AG04449 (cell line): ENCODE measurements at regions not wholly inside any gene's neighbourhood (a gene's known extent, or its start where the extent isn't known, plus 50 kb on each side); places are given as distances from the start of the nearest gene placed in this dataset.
A peak's percentile ranks its signal among the peaks of the same experiment; 100 is the strongest.

ENCODE experiments used
- CTCF ChIA-PET: fragments of 350-600 bp; formaldehyde crosslinking; extraction: SDS; loops from one replicate; lab custom pipeline; 2021; ENCODE audit warnings: antibody characterized with exemption; lab: Yijun Ruan, JAX
- POLR2A ChIA-PET: fragments of 400-600, 350-600 bp; formaldehyde crosslinking; extraction: SDS; loops from one replicate; lab custom pipeline; 2020; ENCODE audit warnings: antibody characterized with exemption, inconsistent platforms; lab: Yijun Ruan, JAX
- DNase-seq: peaks from one replicate; pipeline ENCODE4 v3.0.0-alpha.2; 2010; ENCODE audit warnings: low read depth, low spot score
- H3K4me3 ChIP-seq: 2 replicates; pipeline ENCODE4 v1.5.1; 2011; ENCODE audit warnings: low read depth, mild to moderate bottlenecking, control low read depth, low read length
- TF ChIP-seq, protein P1 (sequence below): IDR thresholded peaks from one replicate; pipeline ENCODE4 v1.5.1; 2011; ENCODE audit warnings: mild to moderate bottlenecking, moderate library complexity, low read length, control low read depth, inconsistent platforms; ENCODE audit not compliant: insufficient read depth; ENCODE audit errors: missing control alignments

DNA sequence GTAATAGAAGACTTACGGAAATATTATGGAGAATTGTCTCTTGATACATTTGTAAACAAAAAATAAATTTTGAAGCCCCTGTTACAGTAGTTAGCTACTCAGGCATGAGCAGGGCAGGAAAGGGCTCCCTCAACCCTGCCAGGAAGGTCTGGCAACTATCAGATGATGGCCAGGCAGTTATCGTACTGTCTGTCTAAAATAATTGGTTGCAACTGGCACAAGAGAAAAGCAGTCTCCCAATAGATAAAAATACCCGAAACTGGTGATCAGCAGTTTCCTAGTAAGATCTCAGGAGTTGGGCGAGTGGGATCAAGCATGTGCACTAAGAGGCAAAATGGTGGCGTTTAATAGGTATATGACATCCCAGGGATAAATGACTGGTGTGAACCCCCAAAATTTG lies 1336.3 kb downstream of the C4orf33 start:
- DNase-seq = no peak
- TF ChIP-seq, protein P1, sequence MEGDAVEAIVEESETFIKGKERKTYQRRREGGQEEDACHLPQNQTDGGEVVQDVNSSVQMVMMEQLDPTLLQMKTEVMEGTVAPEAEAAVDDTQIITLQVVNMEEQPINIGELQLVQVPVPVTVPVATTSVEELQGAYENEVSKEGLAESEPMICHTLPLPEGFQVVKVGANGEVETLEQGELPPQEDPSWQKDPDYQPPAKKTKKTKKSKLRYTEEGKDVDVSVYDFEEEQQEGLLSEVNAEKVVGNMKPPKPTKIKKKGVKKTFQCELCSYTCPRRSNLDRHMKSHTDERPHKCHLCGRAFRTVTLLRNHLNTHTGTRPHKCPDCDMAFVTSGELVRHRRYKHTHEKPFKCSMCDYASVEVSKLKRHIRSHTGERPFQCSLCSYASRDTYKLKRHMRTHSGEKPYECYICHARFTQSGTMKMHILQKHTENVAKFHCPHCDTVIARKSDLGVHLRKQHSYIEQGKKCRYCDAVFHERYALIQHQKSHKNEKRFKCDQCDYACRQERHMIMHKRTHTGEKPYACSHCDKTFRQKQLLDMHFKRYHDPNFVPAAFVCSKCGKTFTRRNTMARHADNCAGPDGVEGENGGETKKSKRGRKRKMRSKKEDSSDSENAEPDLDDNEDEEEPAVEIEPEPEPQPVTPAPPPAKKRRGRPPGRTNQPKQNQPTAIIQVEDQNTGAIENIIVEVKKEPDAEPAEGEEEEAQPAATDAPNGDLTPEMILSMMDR = no peak
- ChIA-PET CTCF (no interaction called here), POLR2A (no interaction called here)
- no peak overlapping the region for H3K4me3 ChIP-seq

GRCh38 chr4:130449741-130450140 lies 1353.8 kb downstream of the C4orf33 start:
- DNase-seq = no peak
- H3K4me3 ChIP-seq = no peak overlapping the region
- TF ChIP-seq, protein P1 = no peak
- ChIA-PET CTCF (no interaction called here), POLR2A (no interaction called here)

GRCh38 chr4:130468340-130468739 lies 1372.4 kb downstream of the C4orf33 start:
- CTCF ChIA-PET = no interaction called here
- POLR2A ChIA-PET = no interaction called here
- TF ChIP-seq, protein P1 = no peak
- DNase-seq = no peak
- H3K4me3 ChIP-seq = no peak overlapping the region

DNA sequence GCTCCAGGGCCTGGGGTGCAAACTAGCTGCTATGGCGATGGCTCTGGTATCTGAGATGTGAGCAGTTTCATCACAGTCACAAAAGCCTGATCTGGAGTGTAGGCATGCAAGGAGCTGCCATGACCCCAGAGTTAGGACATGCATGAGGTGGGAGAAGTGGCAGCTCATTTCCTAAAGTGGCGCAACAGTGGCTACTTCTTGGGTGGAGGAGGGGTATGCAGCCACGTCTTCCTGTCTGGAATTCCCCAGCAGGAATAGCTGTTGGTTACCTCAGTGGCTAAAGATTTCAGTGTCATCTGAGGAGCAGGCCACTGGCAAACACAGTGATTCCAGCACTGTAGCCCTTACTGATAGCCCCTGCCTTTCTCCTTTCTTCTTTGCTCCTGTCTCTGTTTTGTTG lies 1382.5 kb downstream of the C4orf33 start:
- ChIA-PET POLR2A (no interaction called here), CTCF (no interaction called here)
- TF ChIP-seq, protein P1 = no peak
- no peak overlapping the region for H3K4me3 ChIP-seq
- DNase-seq = peak; percentile 36

DNA sequence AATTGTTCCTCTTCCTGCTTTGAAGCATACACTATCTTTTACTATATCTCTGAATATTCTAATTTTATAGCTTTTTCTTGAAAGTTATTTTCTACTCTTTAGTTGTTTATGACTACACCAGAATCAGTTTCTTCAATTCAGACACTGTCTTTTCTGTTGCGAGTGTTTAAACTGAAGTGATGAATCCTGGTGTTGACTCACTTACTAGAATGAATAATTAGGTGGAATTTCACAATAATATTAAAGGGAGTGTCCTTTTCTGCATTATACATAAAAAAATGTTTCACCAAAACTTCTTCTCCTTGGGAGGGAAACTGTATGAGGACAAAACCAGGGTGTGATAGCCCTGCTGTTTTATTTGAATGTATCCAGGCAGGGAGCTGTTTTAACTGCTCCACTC lies 1383.1 kb downstream of the C4orf33 start:
- H3K4me3 ChIP-seq = no peak overlapping the region
- ChIA-PET POLR2A (no interaction called here), CTCF (no interaction called here)
- TF ChIP-seq, protein P1 = no peak
- DNase-seq = no peak

DNA sequence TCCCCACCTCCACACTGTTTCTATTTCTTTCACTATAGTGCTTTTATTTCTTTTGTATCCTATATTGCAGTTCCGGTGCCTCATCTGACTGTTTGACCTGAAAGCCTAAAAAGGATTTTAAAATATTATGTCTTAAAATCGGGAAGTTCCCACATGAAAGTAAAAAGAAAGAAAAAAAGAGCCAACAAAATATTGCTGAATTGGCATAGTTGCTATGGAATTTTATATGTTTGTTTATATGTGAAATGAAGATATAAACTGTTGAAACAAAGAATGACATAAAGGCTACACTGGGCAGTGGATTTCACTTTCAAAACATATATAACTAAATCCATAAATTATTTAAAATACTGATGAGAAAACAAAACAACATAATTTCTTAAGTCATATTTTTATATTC lies 1383.7 kb downstream of the C4orf33 start:
- ChIA-PET CTCF (no interaction called here), POLR2A (no interaction called here)
- no peak overlapping the region for H3K4me3 ChIP-seq
- DNase-seq = no peak
- TF ChIP-seq, protein P1 = no peak
